ENCODE measurements at regions not wholly inside any gene's neighbourhood (a gene's known extent, or its start where the extent isn't known, plus 50 kb on each side); places are given as distances from the start of the nearest gene placed in this dataset.
A peak's percentile ranks its signal among the peaks of the same experiment; 100 is the strongest.

GRCh38 chr6:56744528-56744927 lies 101.8 kb upstream of the DST start:
- DNase-seq (ENCODE audit: low spot score), result no peak
- TF ChIP-seq CTCF (IDR thresholded peaks at IDR 0.05), result no peak
- no peak overlapping the region for H3K27ac ChIP-seq
- no peak overlapping the region for H3K4me3 ChIP-seq

DNA sequence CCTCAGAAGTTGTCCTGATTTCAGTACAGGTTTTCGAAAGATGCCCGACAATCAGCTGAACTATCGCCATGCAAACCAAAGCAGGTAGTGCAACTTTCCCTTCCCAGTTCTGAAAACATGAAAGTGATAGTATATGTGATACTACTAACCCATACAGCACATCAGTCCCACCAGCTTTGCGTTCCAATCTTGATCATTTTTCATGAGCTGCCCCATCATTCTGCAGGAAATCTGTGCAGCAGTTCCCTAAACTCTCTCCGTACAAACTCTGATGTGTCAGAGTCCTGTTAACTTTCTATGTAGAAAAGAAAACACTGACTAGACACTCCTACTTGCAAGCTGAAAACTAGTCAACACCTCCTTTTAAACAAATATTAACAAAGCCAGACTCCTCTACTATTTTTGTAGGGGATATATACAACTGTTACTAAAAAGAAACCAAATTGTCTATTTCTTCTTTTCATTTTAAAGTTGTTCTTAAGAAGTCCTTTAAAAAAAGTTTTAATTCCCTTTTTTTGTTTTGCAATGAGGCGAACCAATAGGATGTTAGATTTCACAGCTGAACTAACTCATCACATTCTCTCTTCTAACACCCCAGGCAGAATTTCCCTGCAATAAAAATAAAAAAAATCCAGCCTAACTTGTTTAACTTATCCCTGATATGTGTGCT lies 99.6 kb upstream of the DST start:
- no peak for DNase-seq (ENCODE audit: low spot score)
- TF ChIP-seq CTCF (IDR thresholded peaks at IDR 0.05), result no peak
- H3K4me3 ChIP-seq, result peak overlapping the region; percentile 55
- H3K27ac ChIP-seq, result peak overlapping the region in 1 of 2 donors; percentile 18

DNA sequence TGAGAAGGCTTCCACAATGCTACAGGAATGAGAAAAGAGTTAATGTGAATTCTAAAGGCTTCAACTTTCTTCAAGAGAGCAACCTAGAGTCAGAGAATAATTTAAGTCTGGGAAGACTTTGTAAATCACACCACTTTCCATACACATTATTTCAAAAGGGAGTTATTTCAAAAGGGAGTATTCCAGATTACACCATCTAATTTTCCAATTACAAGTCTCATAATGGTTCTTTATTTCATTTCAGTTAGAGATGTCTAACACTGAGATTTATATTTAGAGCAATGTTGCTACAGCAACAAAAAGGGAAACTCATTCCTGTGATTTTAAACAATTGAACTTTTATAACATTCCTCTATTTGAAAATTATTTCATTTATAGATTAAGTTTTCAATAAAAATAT lies 98.8 kb upstream of the DST start:
- no peak overlapping the region for H3K27ac ChIP-seq

DNA sequence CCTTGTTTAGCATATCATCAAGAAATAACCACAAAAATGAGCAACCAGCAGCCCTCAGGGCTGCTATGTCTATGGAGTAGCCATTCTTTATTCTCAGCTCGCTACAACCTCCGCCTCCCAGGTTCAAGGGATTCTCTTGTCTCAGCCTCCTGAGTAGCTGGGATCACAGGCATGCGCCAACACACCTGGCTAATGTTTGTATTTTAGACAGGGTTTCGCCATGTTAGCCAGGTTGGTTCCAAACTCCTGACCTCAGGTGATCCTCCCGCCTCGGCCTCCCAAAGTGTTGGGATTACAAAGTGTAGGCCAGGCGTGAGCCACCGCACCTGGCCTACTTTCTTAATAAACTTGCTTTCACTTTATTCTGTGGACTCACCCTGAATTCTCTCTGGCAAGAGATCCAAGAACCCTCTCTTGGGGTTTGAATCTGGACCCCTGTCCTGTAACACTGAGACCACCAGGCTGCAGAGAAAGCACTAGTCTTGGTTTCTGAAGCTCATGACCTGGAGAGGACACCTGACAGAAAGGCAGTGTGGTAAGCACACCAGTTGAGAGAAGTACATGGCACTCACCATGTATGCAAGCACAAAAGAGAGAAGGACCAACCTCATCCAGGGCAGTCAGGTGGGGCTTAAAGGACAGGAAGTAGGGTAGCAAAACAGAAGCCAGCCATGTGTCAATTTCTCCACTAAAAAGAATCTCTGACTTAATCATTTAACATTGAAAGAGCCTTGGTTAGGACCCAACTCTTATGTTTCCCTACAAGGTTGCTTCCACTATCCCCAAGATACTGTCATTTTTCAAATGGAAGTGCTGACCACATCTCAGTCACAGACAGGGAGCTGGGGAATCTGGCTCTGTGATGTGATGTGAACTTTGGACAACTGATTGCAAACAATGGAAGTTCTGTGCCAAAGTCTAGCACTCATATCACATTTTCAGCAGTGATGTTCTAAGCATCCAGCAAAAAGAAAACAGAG lies 97.4 kb upstream of the DST start:
- TF ChIP-seq CTCF (IDR thresholded peaks at IDR 0.05), result no peak
- Histone ChIP-seq H3K27ac (no peak overlapping the region), H3K4me3 (no peak overlapping the region)
- no peak for DNase-seq (ENCODE audit: low spot score)

More for the DNA sequence above, 98.8 kb upstream of the DST start:
- DNase-seq (ENCODE audit: low spot score), result no peak
- no peak overlapping the region for H3K4me3 ChIP-seq
- TF ChIP-seq CTCF (IDR thresholded peaks at IDR 0.05), result no peak

- H3K4me3 ChIP-seq, result no peak overlapping the region
- TF ChIP-seq CTCF (IDR thresholded peaks at IDR 0.05), result no peak
- no peak overlapping the region for H3K27ac ChIP-seq
- no peak for DNase-seq (ENCODE audit: low spot score)
Observed at GRCh38 chr6:56736804-56737203, 94.1 kb upstream of the DST start.

DNA sequence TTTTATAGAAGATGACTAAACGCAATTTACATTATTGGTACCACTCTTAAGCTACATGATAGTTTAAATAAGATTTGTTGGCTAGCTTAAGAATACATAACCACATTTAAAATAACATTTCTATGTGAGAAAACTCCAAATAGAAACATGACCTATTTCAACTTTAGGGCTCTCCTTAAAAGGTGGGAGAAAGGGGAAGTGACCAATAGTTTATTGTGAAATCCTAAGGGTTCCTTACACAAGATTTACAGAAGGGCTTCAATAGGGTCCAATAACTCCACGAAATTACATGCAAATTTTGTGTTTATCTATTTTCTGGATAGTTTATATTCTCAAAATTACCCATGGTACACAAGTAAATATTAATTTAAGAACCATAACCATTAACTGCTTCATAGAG lies 91.6 kb upstream of the DST start:
- H3K4me3 ChIP-seq, result no peak overlapping the region
- no peak for DNase-seq (ENCODE audit: low spot score)
- H3K27ac ChIP-seq, result no peak overlapping the region
- TF ChIP-seq CTCF (IDR thresholded peaks at IDR 0.05), result no peak

All from coronary artery (tissue), 2 donors.